Heart left ventricle (tissue), 13 donors: ENCODE measurements at regions not wholly inside any gene's neighbourhood (a gene's known extent, or its start where the extent isn't known, plus 50 kb on each side); places are given as distances from the start of the nearest gene placed in this dataset.

ENCODE experiments used
- POLR2A ChIP-seq, 2 donors: fragments of 450-650 bp; IDR thresholded peaks; one replicate each; pipeline ENCODE4 v1.6.1; 2017; ENCODE audit warnings: antibody characterized with exemption in 2 of 2, mild to moderate bottlenecking in 2 of 2, moderate library complexity in 2 of 2
- TF ChIP-seq, protein P1 (sequence below), 12 donors: fragments of 200-600 bp; sonication (generic) in 4 of 12; IDR thresholded peaks; one replicate each; pipeline versions ENCODE4 v1.5.0 to v1.8.0; 2018 to 2022; ENCODE audit warnings: antibody characterized with exemption in 12 of 12, mild to moderate bottlenecking in 5 of 12
- donor health status: ischemic (EF 13 %, LVEDD 7.1; RV severe dilation, severe dysfunction).
- donor health status: DM: no; HTN: yes; CAD: no.
- donor health status: DM: no; HTN: no; CAD: no.
- donor health status: ischemic (EF 25% LVEDD 6.9; RV normal size, moderate dysfunction).
- donor health status: ischemic (EF 25% LVEDD 5.7; RV mildly dilated, moderate dysfunction).
- donor health status: ischemic (EF 35%, LVEDD 5.7; RV mildly dilated, moderate dysfunction).
- donor health status: nonischemic (EF 11% LVEDD 7.7; RV severe dilation, severe dysfunction).
- donor health status: DM: yes; HTN: yes; CAD: no.
- donor health status: PGD.
- donor health status: ischemic (EF 29% LVEDD 5.4; RV normal size, mild dysfunction).
- donor health status: nonischemic (EF 23%, LVEDD 6.1; RV moderate dilation, normal function).

DNA sequence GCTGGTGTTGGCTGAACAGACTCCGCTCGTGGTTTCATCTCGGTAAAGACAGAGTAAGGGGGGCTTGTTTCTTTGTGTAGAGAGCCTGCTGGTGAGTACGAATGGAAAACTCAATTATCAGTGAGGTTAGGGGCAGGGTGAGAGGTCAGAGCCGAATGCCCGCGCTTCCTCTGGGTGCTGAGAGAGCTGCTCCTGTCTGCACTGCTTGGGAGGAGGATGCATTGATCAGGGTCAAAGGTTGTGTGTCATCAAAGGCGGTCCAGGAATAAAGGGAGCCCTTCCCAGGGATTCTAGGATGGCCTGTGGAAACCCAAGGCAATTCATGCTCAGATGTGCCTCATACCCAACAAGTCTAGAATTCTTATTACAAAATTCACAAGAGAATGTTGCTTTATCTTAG is 143.9 kb downstream of the MYCN start:
- TF ChIP-seq, protein P1, sequence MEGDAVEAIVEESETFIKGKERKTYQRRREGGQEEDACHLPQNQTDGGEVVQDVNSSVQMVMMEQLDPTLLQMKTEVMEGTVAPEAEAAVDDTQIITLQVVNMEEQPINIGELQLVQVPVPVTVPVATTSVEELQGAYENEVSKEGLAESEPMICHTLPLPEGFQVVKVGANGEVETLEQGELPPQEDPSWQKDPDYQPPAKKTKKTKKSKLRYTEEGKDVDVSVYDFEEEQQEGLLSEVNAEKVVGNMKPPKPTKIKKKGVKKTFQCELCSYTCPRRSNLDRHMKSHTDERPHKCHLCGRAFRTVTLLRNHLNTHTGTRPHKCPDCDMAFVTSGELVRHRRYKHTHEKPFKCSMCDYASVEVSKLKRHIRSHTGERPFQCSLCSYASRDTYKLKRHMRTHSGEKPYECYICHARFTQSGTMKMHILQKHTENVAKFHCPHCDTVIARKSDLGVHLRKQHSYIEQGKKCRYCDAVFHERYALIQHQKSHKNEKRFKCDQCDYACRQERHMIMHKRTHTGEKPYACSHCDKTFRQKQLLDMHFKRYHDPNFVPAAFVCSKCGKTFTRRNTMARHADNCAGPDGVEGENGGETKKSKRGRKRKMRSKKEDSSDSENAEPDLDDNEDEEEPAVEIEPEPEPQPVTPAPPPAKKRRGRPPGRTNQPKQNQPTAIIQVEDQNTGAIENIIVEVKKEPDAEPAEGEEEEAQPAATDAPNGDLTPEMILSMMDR (IDR thresholded peaks at IDR 0.05) = no peak
- no peak for TF ChIP-seq POLR2A (IDR thresholded peaks at IDR 0.05)
